ENCODE measurements at regions not wholly inside any gene's neighbourhood (a gene's known extent, or its start where the extent isn't known, plus 50 kb on each side); places are given as distances from the start of the nearest gene placed in this dataset.
A peak's percentile ranks its signal among the peaks of the same experiment; 100 is the strongest.

DNA sequence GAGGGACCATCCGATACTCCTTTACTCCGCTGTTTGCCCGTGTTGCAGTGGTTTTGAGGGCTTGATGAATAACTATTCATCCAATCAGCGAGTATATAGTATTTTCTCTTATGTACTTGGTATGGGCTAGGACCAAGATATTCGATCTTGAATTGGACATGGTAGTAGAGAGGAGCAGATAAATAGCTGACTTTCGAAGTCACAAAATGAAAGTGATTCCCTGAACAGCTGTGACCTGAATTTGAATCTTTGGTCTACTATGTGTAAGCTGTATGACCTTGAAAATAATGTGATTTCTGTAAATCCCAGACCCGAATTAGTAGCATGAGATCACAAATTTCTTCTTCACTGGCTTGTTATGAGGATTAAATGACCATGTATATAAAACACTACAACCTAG is 134.4 kb downstream of the TUSC1 start:
- H3K4me3 ChIP-seq (ENCODE audit: low read length in 2 of 2): no peak overlapping the region
- no peak overlapping the region for H2BK120ac ChIP-seq (ENCODE audit: low read depth, low read length)
- H3K9ac ChIP-seq (ENCODE audit: low read depth, low read length, poor library complexity): no peak overlapping the region
- H3K4me1 ChIP-seq (ENCODE audit: control insufficient read depth in 2 of 2, insufficient read depth in 1 of 2, low read depth in 1 of 2, low read length in 2 of 2): no peaks in the 10 kb centered on the region
- H2BK12ac ChIP-seq (ENCODE audit: low read length): no peak overlapping the region
- no peak overlapping the region for H3K4me2 ChIP-seq (ENCODE audit: insufficient read depth, low read length, poor library complexity, severe bottlenecking)
- no peak overlapping the region for H2BK15ac ChIP-seq (ENCODE audit: low read length)
- H2BK5ac ChIP-seq (ENCODE audit: low read length): no peak overlapping the region
- no peak overlapping the region for H3K23ac ChIP-seq (ENCODE audit: low read depth, low read length, poor library complexity)
- DNase-seq (ENCODE audit: low spot score): no peak
- H3K79me1 ChIP-seq (ENCODE audit: low read depth, low read length): no peaks in the 10 kb centered on the region
- H3K27me3 ChIP-seq (ENCODE audit: control insufficient read depth in 3 of 3, insufficient read depth in 3 of 3, low read depth in 1 of 3, low read length in 3 of 3): no peaks in the 10 kb centered on the region
- no peaks in the 10 kb centered on the region for H3K9me3 ChIP-seq (replicated peaks in 1 of 2; ENCODE audit: control insufficient read depth in 2 of 2, insufficient read depth in 1 of 2, low read depth in 1 of 2, low read length in 2 of 2)
- H3K4ac ChIP-seq (ENCODE audit: low read length): no peak overlapping the region
- no peak overlapping the region for H4K8ac ChIP-seq (ENCODE audit: low read depth, low read length)
- WGBS, 2 donors (ENCODE audit: extremely low coverage in 2 of 2, insufficient read length in 2 of 2, insufficient replicate concordance in 1 of 2): no CpG with 5 or more reads among the region's 7 CpGs
- H3K14ac ChIP-seq (ENCODE audit: low read length): no peak overlapping the region
- no peak overlapping the region for H3K18ac ChIP-seq (ENCODE audit: low read length)
- no peak overlapping the region for H2AFZ ChIP-seq (ENCODE audit: low read length)
- no peak overlapping the region for H3K27ac ChIP-seq (replicated peaks; ENCODE audit: low read length)
- H2AK5ac ChIP-seq (ENCODE audit: low read depth, low read length): no peak overlapping the region
- no peaks in the 10 kb centered on the region for H3K36me3 ChIP-seq (replicated peaks in 1 of 2; ENCODE audit: control insufficient read depth in 2 of 2, insufficient read depth in 2 of 2, low read length in 2 of 2)
- H4K91ac ChIP-seq (ENCODE audit: low read depth, low read length, poor library complexity): no peak overlapping the region

DNA sequence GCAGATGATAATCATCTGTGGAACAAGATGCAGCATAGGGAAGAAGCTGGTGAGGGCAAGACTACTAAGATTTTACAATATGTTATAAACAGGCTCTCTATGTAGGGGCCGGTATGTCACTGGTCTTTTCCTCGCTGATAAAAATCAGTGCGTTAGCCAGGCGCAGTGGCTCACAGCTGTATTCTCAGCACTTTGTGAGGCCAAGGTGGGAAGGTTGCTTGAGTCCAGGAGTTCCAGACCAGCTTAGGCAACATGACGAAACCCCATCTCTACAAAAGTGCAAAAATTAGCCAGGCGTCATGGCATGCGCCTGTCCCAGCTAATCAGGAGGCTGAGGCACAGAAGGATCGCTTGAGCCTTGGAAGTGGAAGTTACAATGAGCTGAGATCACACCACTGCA is 135.9 kb downstream of the TUSC1 start:
- Histone ChIP-seq H2BK5ac (ENCODE audit: low read length) (no peak overlapping the region), H3K4me1 (ENCODE audit: control insufficient read depth in 2 of 2, insufficient read depth in 1 of 2, low read depth in 1 of 2, low read length in 2 of 2) (no peaks in the 10 kb centered on the region), H2BK120ac (ENCODE audit: low read depth, low read length) (no peak overlapping the region), H4K8ac (ENCODE audit: low read depth, low read length) (no peak overlapping the region), H3K79me1 (ENCODE audit: low read depth, low read length) (no peaks in the 10 kb centered on the region), H3K4me2 (ENCODE audit: insufficient read depth, low read length, poor library complexity, severe bottlenecking) (no peak overlapping the region), H2AK5ac (ENCODE audit: low read depth, low read length) (no peak overlapping the region), H3K4ac (ENCODE audit: low read length) (no peak overlapping the region), H2BK12ac (ENCODE audit: low read length) (no peak overlapping the region), H3K27me3 (ENCODE audit: control insufficient read depth in 3 of 3, insufficient read depth in 3 of 3, low read depth in 1 of 3, low read length in 3 of 3) (no peaks in the 10 kb centered on the region), H3K9me3 (replicated peaks in 1 of 2; ENCODE audit: control insufficient read depth in 2 of 2, insufficient read depth in 1 of 2, low read depth in 1 of 2, low read length in 2 of 2) (no peaks in the 10 kb centered on the region), H3K23ac (ENCODE audit: low read depth, low read length, poor library complexity) (no peak overlapping the region), H3K4me3 (ENCODE audit: low read length in 2 of 2) (no peak overlapping the region), H3K18ac (ENCODE audit: low read length) (no peak overlapping the region), H3K14ac (ENCODE audit: low read length) (no peak overlapping the region), H4K91ac (ENCODE audit: low read depth, low read length, poor library complexity) (no peak overlapping the region), H3K27ac (replicated peaks; ENCODE audit: low read length) (no peak overlapping the region), H3K9ac (ENCODE audit: low read depth, low read length, poor library complexity) (no peak overlapping the region), H2AFZ (ENCODE audit: low read length) (no peak overlapping the region), H3K36me3 (replicated peaks in 1 of 2; ENCODE audit: control insufficient read depth in 2 of 2, insufficient read depth in 2 of 2, low read length in 2 of 2) (no peaks in the 10 kb centered on the region), H2BK15ac (ENCODE audit: low read length) (peak overlapping the region; percentile 89)
- no CpG with 5 or more reads among the region's 8 CpGs for WGBS, 2 donors (ENCODE audit: extremely low coverage in 2 of 2, insufficient read length in 2 of 2, insufficient replicate concordance in 1 of 2)
- no peak for DNase-seq (ENCODE audit: low spot score)

DNA sequence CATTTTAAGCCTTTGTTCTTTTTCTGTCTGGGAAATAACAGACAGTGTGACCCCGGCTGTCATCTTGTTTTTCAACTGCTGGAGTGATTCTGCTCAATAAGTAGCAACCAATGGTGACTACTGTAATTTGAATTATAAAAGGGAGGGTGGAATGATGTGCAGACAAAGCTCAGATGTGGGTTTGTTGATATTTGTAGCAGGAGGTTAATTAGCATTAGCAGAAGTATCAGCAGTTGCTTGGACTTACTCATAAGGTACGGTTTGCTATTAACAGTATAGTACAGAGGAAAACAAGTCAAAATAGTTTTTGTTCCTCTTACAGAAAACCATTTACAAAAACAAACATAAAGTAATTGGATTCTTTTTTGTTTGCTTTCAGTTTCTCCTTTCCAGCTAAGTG is 140.4 kb downstream of the TUSC1 start:
- WGBS, 2 donors (ENCODE audit: extremely low coverage in 2 of 2, insufficient read length in 2 of 2, insufficient replicate concordance in 1 of 2): no CpG with 5 or more reads among the region's 2 CpGs
- Histone ChIP-seq H3K79me1 (ENCODE audit: low read depth, low read length) (no peaks in the 10 kb centered on the region), H3K36me3 (replicated peaks in 1 of 2; ENCODE audit: control insufficient read depth in 2 of 2, insufficient read depth in 2 of 2, low read length in 2 of 2) (no peaks in the 10 kb centered on the region), H3K9ac (ENCODE audit: low read depth, low read length, poor library complexity) (no peak overlapping the region), H2BK120ac (ENCODE audit: low read depth, low read length) (no peak overlapping the region), H4K8ac (ENCODE audit: low read depth, low read length) (no peak overlapping the region), H3K4me1 (ENCODE audit: control insufficient read depth in 2 of 2, insufficient read depth in 1 of 2, low read depth in 1 of 2, low read length in 2 of 2) (peaks cover 0 to 2% of the 10 kb centered on the region in 2 donors), H3K9me3 (replicated peaks in 1 of 2; ENCODE audit: control insufficient read depth in 2 of 2, insufficient read depth in 1 of 2, low read depth in 1 of 2, low read length in 2 of 2) (no peaks in the 10 kb centered on the region), H2AFZ (ENCODE audit: low read length) (no peak overlapping the region), H3K4me3 (ENCODE audit: low read length in 2 of 2) (no peak overlapping the region), H3K18ac (ENCODE audit: low read length) (no peak overlapping the region), H2BK15ac (ENCODE audit: low read length) (no peak overlapping the region), H3K4me2 (ENCODE audit: insufficient read depth, low read length, poor library complexity, severe bottlenecking) (no peak overlapping the region), H3K14ac (ENCODE audit: low read length) (no peak overlapping the region), H3K23ac (ENCODE audit: low read depth, low read length, poor library complexity) (no peak overlapping the region), H3K4ac (ENCODE audit: low read length) (no peak overlapping the region), H4K91ac (ENCODE audit: low read depth, low read length, poor library complexity) (no peak overlapping the region), H3K27ac (replicated peaks; ENCODE audit: low read length) (no peak overlapping the region), H2BK5ac (ENCODE audit: low read length) (no peak overlapping the region), H2AK5ac (ENCODE audit: low read depth, low read length) (no peak overlapping the region), H2BK12ac (ENCODE audit: low read length) (no peak overlapping the region), H3K27me3 (ENCODE audit: control insufficient read depth in 3 of 3, insufficient read depth in 3 of 3, low read depth in 1 of 3, low read length in 3 of 3) (no peaks in the 10 kb centered on the region)
- no peak for DNase-seq (ENCODE audit: low spot score)

DNA sequence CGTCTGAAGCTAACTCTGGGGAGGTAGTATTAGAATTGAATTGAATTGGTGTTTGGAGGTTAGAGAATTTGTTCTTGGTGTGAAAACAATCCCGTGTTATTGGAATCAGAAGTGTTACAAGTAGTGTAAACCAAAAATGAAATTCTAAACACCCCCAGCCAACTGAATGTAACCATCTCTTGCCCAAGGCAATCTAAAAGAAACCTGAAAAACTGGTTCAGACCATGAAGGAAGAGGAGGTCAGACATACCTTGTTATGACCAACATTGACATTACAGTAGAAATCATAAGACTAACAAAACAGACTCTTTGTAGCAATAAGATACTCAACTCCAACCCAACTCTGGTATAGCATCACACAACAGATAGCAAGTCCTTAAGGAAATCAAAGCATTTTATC is 159.0 kb downstream of the TUSC1 start:
- Histone ChIP-seq H2AFZ (ENCODE audit: low read length) (no peak overlapping the region), H2BK5ac (ENCODE audit: low read length) (no peak overlapping the region), H3K9me3 (replicated peaks in 1 of 2; ENCODE audit: control insufficient read depth in 2 of 2, insufficient read depth in 1 of 2, low read depth in 1 of 2, low read length in 2 of 2) (no peaks in the 10 kb centered on the region), H3K23ac (ENCODE audit: low read depth, low read length, poor library complexity) (no peak overlapping the region), H2AK5ac (ENCODE audit: low read depth, low read length) (no peak overlapping the region), H4K91ac (ENCODE audit: low read depth, low read length, poor library complexity) (no peak overlapping the region), H3K4me2 (ENCODE audit: insufficient read depth, low read length, poor library complexity, severe bottlenecking) (no peak overlapping the region), H3K4ac (ENCODE audit: low read length) (no peak overlapping the region), H3K18ac (ENCODE audit: low read length) (no peak overlapping the region), H2BK15ac (ENCODE audit: low read length) (no peak overlapping the region), H3K36me3 (replicated peaks in 1 of 2; ENCODE audit: control insufficient read depth in 2 of 2, insufficient read depth in 2 of 2, low read length in 2 of 2) (no peaks in the 10 kb centered on the region), H2BK120ac (ENCODE audit: low read depth, low read length) (no peak overlapping the region), H3K14ac (ENCODE audit: low read length) (no peak overlapping the region), H3K79me1 (ENCODE audit: low read depth, low read length) (no peaks in the 10 kb centered on the region), H3K27me3 (ENCODE audit: control insufficient read depth in 3 of 3, insufficient read depth in 3 of 3, low read depth in 1 of 3, low read length in 3 of 3) (no peaks in the 10 kb centered on the region), H3K27ac (replicated peaks; ENCODE audit: low read length) (no peak overlapping the region), H2BK12ac (ENCODE audit: low read length) (no peak overlapping the region), H3K9ac (ENCODE audit: low read depth, low read length, poor library complexity) (no peak overlapping the region), H3K4me1 (ENCODE audit: control insufficient read depth in 2 of 2, insufficient read depth in 1 of 2, low read depth in 1 of 2, low read length in 2 of 2) (no peaks in the 10 kb centered on the region), H4K8ac (ENCODE audit: low read depth, low read length) (no peak overlapping the region), H3K4me3 (ENCODE audit: low read length in 2 of 2) (no peak overlapping the region)
- WGBS, 2 donors (ENCODE audit: extremely low coverage in 2 of 2, insufficient read length in 2 of 2, insufficient replicate concordance in 1 of 2): no CpG with 5 or more reads among the region's 2 CpGs
- DNase-seq (ENCODE audit: low spot score): no peak
